ENCODE measurements at regions not wholly inside any gene's neighbourhood (a gene's known extent, or its start where the extent isn't known, plus 50 kb on each side); places are given as distances from the start of the nearest gene placed in this dataset.

DNA sequence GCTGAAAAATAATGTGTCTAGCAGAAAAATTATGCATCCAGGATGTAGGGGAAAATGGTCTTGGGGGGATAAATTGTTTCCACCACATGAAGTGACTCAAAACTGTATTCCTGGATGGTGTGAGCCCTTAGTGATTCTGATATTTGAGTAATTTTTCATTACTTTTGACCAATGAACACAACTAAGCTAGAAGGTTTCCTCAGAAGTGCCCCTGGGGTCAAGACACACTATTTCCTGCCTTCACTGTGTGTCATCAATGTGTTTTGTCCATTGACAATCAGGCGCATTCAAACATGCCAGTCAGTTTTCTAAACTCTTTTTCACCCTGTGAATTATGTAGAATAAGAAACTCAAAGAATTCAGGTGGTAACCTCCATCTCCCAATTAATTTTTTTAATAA lies 130.5 kb upstream of the REG3G start:
- H3K4me2 ChIP-seq (replicated peaks; ENCODE audit: extremely low read depth, low read length, poor library complexity, severe bottlenecking): no peak overlapping the region
- Mint-ChIP-seq H3K36me3 (no peaks in the 10 kb centered on the region), H3K27me3 (ENCODE audit: low read depth in 3 of 3) (peaks cover 0 to 1% (median 0%) of the 10 kb centered on the region in 3 donors), H3K4me1 (no peaks in the 10 kb centered on the region), H3K4me3 (no peak overlapping the region), H3K9me3 (peaks cover 0 to 6% (median 2%) of the 10 kb centered on the region in 7 donors), H3K27ac (no peak overlapping the region)
- no peaks in the 10 kb centered on the region for H3K27me3 ChIP-seq (ENCODE audit: control insufficient read depth in 2 of 2, insufficient read depth in 2 of 2, low read length in 2 of 2)
- H3K9me3 ChIP-seq (replicated peaks in 1 of 2; ENCODE audit: control insufficient read depth in 1 of 2, insufficient read depth in 1 of 2, low read length in 2 of 2): no peaks in the 10 kb centered on the region
- H4K20me1 ChIP-seq (ENCODE audit: insufficient read depth, low read length): no peaks in the 10 kb centered on the region
- no peak overlapping the region for H2AFZ ChIP-seq (ENCODE audit: insufficient read depth, low read depth, low read length, poor library complexity, severe bottlenecking)
- no CpG with 5 or more reads among the region's 1 CpG for WGBS (ENCODE audit: insufficient coverage)
- TF ChIP-seq, protein P1, sequence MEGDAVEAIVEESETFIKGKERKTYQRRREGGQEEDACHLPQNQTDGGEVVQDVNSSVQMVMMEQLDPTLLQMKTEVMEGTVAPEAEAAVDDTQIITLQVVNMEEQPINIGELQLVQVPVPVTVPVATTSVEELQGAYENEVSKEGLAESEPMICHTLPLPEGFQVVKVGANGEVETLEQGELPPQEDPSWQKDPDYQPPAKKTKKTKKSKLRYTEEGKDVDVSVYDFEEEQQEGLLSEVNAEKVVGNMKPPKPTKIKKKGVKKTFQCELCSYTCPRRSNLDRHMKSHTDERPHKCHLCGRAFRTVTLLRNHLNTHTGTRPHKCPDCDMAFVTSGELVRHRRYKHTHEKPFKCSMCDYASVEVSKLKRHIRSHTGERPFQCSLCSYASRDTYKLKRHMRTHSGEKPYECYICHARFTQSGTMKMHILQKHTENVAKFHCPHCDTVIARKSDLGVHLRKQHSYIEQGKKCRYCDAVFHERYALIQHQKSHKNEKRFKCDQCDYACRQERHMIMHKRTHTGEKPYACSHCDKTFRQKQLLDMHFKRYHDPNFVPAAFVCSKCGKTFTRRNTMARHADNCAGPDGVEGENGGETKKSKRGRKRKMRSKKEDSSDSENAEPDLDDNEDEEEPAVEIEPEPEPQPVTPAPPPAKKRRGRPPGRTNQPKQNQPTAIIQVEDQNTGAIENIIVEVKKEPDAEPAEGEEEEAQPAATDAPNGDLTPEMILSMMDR (IDR thresholded peaks at IDR 0.05): no peak
- no peaks in the 10 kb centered on the region for H3K4me1 ChIP-seq (ENCODE audit: control insufficient read depth in 1 of 2, insufficient read depth in 2 of 2, low read length in 2 of 2)
- no peak overlapping the region for H3K27ac ChIP-seq (ENCODE audit: low read depth in 1 of 2, low read length in 2 of 2)
- intact Hi-C loops (cut with micrococcal nuclease): no loop called here
- no peaks in the 10 kb centered on the region for H3K36me3 ChIP-seq (replicated peaks in 1 of 2; ENCODE audit: control insufficient read depth in 1 of 2, insufficient read depth in 2 of 2, low read length in 2 of 2)
- no peak overlapping the region for H3K4me3 ChIP-seq (replicated peaks in 1 of 3; ENCODE audit: low read depth in 2 of 3, low read length in 3 of 3)
- no peak for DNase-seq
- H3K79me2 ChIP-seq (ENCODE audit: insufficient read depth, low read length): no peaks in the 10 kb centered on the region
- no peak overlapping the region for H3K9ac ChIP-seq (ENCODE audit: insufficient read depth, low read length, poor library complexity, severe bottlenecking)

DNA sequence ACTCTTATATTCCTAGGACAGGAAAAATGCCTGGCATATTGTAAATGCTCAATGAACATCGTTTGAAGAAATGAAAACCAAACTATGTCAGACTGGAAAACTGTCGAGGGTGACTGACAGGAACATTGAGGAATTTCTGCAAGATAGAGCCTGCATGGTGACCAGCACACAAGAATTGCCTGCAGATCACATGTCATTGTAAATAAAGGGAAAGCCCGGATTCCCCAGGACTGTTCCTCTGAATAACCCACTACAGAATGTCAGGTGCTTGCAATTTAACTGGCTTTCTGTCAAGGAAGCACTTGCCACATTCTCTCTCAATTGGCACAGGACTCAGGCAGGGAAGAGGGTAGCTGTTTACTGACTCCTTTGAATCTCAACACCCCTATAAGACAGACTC lies 129.0 kb upstream of the REG3G start:
- TF ChIP-seq, protein P1 (IDR thresholded peaks at IDR 0.05): no peak
- H3K27me3 Mint-ChIP-seq (ENCODE audit: low read depth in 3 of 3): peaks cover 0 to 1% (median 0%) of the 10 kb centered on the region in 3 donors
- no peak overlapping the region for H3K4me3 Mint-ChIP-seq
- DNase-seq: no peak
- Histone ChIP-seq H3K27ac (ENCODE audit: low read depth in 1 of 2, low read length in 2 of 2) (no peak overlapping the region), H3K9me3 (replicated peaks in 1 of 2; ENCODE audit: control insufficient read depth in 1 of 2, insufficient read depth in 1 of 2, low read length in 2 of 2) (no peaks in the 10 kb centered on the region), H3K36me3 (replicated peaks in 1 of 2; ENCODE audit: control insufficient read depth in 1 of 2, insufficient read depth in 2 of 2, low read length in 2 of 2) (no peaks in the 10 kb centered on the region), H2AFZ (ENCODE audit: insufficient read depth, low read depth, low read length, poor library complexity, severe bottlenecking) (no peak overlapping the region), H3K27me3 (ENCODE audit: control insufficient read depth in 2 of 2, insufficient read depth in 2 of 2, low read length in 2 of 2) (no peaks in the 10 kb centered on the region), H3K4me1 (ENCODE audit: control insufficient read depth in 1 of 2, insufficient read depth in 2 of 2, low read length in 2 of 2) (no peaks in the 10 kb centered on the region), H3K79me2 (ENCODE audit: insufficient read depth, low read length) (no peaks in the 10 kb centered on the region), H3K4me3 (replicated peaks in 1 of 3; ENCODE audit: low read depth in 2 of 3, low read length in 3 of 3) (no peak overlapping the region), H4K20me1 (ENCODE audit: insufficient read depth, low read length) (no peaks in the 10 kb centered on the region), H3K4me2 (replicated peaks; ENCODE audit: extremely low read depth, low read length, poor library complexity, severe bottlenecking) (no peak overlapping the region), H3K9ac (ENCODE audit: insufficient read depth, low read length, poor library complexity, severe bottlenecking) (no peak overlapping the region)
- H3K36me3 Mint-ChIP-seq: no peaks in the 10 kb centered on the region
- no peak overlapping the region for H3K27ac Mint-ChIP-seq
- no peaks in the 10 kb centered on the region for H3K4me1 Mint-ChIP-seq
- H3K9me3 Mint-ChIP-seq: peaks cover 0 to 6% (median 2%) of the 10 kb centered on the region in 7 donors
- intact Hi-C loops (cut with micrococcal nuclease): no loop called here
- 86% methylated on average over 2 of the region's 3 CpGs for WGBS (ENCODE audit: insufficient coverage)

Measured in CD14-positive monocyte (primary cell).